Activated T-cell treated with anti-CD3 and anti-CD28 coated beads, Interleukin-2, amount 50 U/mL, for 1 hour (primary cell): ENCODE measurements at regions not wholly inside any gene's neighbourhood (a gene's known extent, or its start where the extent isn't known, plus 50 kb on each side); places are given as distances from the start of the nearest gene placed in this dataset.

ENCODE experiments used
- DNase-seq: peaks from one replicate; pipeline ENCODE4 v3.0.0-alpha.2; 2020

DNA sequence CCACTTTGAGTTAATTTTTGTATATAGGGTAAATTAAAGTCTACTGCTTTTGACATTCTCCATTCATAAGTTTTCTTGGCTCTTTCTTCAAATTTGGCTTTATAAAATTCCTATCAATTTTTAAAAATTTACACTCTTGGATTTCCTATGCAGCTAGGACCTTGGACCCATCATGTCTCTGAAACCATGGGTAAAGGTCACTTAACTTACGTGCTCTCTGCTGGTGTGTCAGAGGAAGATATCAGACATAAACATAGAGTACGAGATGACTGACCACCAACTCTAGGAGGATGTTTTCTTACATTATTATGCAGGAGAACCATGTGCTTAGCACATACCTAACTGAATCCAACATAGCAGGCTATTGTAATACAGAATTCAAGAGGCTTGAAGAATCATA lies 62.5 kb upstream of the C1GALT1C1 start:
- DNase-seq = no peak

DNA sequence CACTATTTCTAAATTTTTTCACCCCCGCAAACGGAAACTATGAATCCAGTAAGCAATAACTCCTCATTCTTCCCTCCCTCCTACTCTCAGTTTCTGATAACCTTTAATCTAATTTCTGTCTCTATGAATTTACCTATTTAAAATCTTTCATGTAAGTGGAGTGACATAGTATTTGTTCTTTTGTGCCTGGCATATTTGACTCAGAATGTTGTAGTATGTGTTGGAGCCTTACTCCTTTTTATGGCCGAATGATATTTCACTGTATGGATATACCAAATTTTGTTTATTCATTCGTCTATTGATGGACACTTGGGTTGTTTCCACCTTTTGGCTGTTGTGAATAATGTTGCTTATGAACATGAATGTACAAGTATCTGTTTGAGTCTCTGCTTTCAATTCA lies 61.1 kb upstream of the C1GALT1C1 start:
- DNase-seq = no peak

DNA sequence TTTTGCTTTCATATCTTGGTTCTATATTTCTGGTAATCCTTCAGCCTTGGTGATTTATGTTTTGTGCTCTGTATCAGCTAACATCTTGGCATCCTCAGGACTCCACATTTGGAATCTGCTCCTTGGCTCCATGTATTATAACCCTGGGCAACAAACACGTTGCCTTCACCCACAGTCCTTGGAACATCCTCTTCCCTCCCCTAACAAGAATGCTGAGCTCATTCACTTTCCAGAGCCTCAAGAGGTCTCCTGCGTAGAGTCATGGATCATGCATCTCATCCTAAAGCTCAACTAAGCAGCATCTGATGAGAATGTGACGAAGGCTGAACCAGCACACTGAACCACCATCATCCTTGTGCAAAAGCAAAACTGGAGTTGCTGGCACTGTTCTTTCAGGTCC lies 60.5 kb upstream of the C1GALT1C1 start:
- DNase-seq = no peak

DNA sequence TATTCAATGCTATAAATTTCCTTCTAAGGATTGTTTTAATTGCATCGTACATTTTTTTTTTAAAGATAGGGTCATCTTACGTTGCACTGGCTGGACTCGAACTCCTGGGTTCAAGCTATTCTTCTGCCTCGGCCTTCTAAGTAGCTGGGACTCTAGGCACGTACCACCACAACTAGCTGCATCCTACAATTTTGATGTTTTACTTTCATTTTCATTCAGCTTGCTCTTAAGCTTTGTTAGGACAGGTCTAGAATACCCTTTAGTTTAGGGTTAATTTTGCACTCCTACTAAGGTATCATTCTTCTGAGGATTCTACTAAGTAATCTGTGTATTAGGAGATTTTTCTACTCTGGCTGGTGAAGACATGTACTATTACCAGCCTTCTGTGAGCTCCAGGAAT lies 50.2 kb upstream of the C1GALT1C1 start:
- no peak for DNase-seq
